ENCODE measurements at regions not wholly inside any gene's neighbourhood (a gene's known extent, or its start where the extent isn't known, plus 50 kb on each side); places are given as distances from the start of the nearest gene placed in this dataset.

DNA sequence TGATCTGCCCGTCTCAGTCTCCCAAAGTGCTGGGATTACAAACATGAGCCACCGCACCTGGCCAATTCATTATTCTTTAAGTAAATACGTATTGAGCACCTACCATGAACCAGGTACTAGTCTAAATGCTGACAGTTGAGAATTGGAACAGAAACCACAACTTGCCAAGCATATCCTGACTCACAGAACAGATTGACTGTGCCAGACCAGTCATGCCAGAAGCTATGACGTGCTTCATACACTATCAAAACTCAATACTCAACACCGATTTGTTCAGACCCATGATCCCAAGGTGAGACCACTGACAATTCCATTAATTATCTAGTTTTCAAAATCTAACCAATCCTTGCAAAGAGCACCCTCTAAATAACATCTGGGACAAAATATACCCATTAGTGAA, 148.6 kb downstream of the B3GNT2 start:
- no peak overlapping the region for H3K4me3 ChIP-seq (ENCODE audit: low read depth, low read length)
- no peak for DNase-seq (ENCODE audit: low read depth)
- ChIA-PET CTCF (no interaction called here), POLR2A (no interaction called here)
- TF ChIP-seq, protein P1, sequence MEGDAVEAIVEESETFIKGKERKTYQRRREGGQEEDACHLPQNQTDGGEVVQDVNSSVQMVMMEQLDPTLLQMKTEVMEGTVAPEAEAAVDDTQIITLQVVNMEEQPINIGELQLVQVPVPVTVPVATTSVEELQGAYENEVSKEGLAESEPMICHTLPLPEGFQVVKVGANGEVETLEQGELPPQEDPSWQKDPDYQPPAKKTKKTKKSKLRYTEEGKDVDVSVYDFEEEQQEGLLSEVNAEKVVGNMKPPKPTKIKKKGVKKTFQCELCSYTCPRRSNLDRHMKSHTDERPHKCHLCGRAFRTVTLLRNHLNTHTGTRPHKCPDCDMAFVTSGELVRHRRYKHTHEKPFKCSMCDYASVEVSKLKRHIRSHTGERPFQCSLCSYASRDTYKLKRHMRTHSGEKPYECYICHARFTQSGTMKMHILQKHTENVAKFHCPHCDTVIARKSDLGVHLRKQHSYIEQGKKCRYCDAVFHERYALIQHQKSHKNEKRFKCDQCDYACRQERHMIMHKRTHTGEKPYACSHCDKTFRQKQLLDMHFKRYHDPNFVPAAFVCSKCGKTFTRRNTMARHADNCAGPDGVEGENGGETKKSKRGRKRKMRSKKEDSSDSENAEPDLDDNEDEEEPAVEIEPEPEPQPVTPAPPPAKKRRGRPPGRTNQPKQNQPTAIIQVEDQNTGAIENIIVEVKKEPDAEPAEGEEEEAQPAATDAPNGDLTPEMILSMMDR (IDR thresholded peaks at IDR 0.05; ENCODE audit: insufficient read depth, low read depth, low read length) = no peak
- no peaks in the 10 kb centered on the region for H3K27me3 ChIP-seq (ENCODE audit: control insufficient read depth, insufficient read depth, low read length)
- no peaks in the 10 kb centered on the region for H3K36me3 ChIP-seq (ENCODE audit: control insufficient read depth, insufficient read depth, low read length)

DNA sequence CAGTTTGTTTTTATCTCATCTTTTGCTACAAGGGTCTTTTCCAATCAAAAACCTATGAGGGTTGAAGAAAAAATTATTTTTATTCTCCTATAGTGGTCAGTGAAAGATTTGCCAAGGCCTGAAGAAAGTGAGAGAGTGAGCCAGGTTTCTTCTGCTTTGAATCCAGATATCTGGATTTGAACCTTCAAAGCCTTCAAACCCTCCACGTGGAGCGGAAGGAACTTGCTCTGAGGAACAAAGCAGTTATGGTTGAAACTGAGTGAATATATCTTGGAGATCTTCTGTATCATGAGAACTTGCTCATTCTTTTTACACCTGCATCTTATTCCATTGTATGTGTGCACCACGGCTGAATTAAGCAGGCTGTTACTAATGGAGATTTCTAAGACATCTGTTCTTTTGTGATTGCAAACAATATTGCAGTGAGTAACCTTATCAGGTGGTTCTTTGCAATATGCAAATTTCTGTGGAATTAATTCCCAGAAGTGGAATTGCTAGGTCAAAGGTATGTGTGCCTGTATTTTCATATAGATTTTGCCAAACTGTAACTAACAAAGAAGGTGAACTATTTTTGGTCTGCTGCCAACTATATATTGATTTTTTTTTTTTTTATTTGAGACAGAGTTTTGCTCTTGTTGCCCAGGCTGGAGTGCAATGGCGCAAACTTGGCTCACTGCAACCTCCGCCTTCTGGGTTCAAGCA, 147.9 kb downstream of the B3GNT2 start:
- POLR2A ChIA-PET = no interaction called here
- CTCF ChIA-PET = no interaction called here
- Histone ChIP-seq H3K36me3 (ENCODE audit: control insufficient read depth, insufficient read depth, low read length) (no peaks in the 10 kb centered on the region), H3K27me3 (ENCODE audit: control insufficient read depth, insufficient read depth, low read length) (no peaks in the 10 kb centered on the region), H3K4me3 (ENCODE audit: low read depth, low read length) (no peak overlapping the region)
- TF ChIP-seq, protein P1 (IDR thresholded peaks at IDR 0.05; ENCODE audit: insufficient read depth, low read depth, low read length) = no peak
- DNase-seq (ENCODE audit: low read depth) = no peak

DNA sequence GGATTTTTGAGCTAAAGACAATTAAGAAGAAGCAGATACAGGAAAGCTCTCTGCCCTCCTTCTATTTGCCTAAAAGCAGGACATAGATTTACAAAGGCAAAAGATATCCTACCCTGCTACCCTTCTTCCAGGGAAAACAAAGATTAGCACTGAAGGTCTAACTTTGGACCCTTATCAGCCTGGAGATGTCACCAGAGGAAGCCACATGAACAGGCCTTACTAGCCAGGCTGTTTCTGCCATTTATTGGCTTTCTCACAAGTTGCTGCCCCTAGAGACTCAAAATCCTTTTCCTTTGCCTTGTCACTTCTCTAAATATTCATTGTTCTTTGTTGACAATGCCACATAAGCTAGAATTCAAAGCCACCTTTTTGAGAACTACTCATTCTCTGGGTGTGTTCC, 147.3 kb downstream of the B3GNT2 start:
- POLR2A ChIA-PET = no interaction called here
- CTCF ChIA-PET = no interaction called here
- Histone ChIP-seq H3K4me3 (ENCODE audit: low read depth, low read length) (no peak overlapping the region), H3K36me3 (ENCODE audit: control insufficient read depth, insufficient read depth, low read length) (no peaks in the 10 kb centered on the region), H3K27me3 (ENCODE audit: control insufficient read depth, insufficient read depth, low read length) (no peaks in the 10 kb centered on the region)
- DNase-seq (ENCODE audit: low read depth) = no peak
- TF ChIP-seq, protein P1 (IDR thresholded peaks at IDR 0.05; ENCODE audit: insufficient read depth, low read depth, low read length) = no peak

DNA sequence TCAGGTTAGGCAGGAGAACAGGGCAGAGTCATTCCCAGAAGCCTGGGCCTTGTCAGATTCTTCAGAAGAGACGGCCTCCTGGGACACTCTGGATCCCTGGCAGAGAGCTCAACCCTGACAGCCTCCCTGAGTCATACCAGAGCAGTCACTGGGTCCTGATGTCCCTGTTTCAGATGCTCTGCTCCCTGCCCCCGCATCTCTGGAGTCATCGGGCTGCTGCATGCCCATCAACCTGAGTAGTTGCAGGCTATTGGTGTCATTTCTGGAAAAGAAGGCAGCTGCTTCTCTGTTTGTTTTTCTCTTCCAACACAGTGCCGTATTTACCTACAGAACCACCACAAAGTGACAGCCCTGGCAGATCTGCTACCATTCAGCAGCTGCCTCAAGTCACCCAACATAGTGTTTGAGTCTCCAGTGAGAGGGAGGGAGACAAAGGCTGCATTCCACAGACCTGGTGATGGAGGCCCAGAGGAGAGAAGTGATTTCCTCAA, 145.1 kb downstream of the B3GNT2 start:
- no peaks in the 10 kb centered on the region for H3K36me3 ChIP-seq (ENCODE audit: control insufficient read depth, insufficient read depth, low read length)
- CTCF ChIA-PET = interaction anchor here (0.5 kb wide), 1 partner anchor 376 kb away, joined by 3 read pairs; no protein-coding TSS in a partner anchor
- H3K4me3 ChIP-seq (ENCODE audit: low read depth, low read length) = no peak overlapping the region
- DNase-seq (ENCODE audit: low read depth) = no peak
- POLR2A ChIA-PET = no interaction called here
- TF ChIP-seq, protein P1 (IDR thresholded peaks at IDR 0.05; ENCODE audit: insufficient read depth, low read depth, low read length) = no peak
- no peaks in the 10 kb centered on the region for H3K27me3 ChIP-seq (ENCODE audit: control insufficient read depth, insufficient read depth, low read length)

DNA sequence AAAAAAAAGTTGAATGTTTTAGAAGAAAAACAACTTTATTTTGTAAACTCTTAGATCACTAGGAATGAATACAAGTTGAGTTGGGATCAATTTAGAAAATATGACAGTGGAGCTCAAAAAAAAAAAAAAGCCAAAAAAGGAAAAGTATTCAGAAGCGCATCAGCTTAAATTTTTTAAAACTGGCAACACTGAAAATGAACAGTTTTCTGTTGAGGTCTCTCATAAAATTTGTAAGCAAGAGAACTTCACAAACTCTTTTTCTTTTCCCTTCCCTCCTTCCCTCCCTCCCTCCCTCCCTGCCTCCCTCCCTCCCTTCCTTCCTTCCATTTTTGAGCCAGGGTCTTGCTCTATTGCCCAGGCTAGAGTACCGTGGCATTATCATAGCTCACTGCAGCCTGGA, 143.9 kb downstream of the B3GNT2 start:
- CTCF ChIA-PET = no interaction called here
- TF ChIP-seq, protein P1 (IDR thresholded peaks at IDR 0.05; ENCODE audit: insufficient read depth, low read depth, low read length) = no peak
- H3K36me3 ChIP-seq (ENCODE audit: control insufficient read depth, insufficient read depth, low read length) = no peaks in the 10 kb centered on the region
- DNase-seq (ENCODE audit: low read depth) = no peak
- POLR2A ChIA-PET = interaction anchor here (0.6 kb wide), 1 partner anchor 21 kb away, joined by 3 read pairs; no protein-coding TSS in a partner anchor
- H3K27me3 ChIP-seq (ENCODE audit: control insufficient read depth, insufficient read depth, low read length) = no peaks in the 10 kb centered on the region
- H3K4me3 ChIP-seq (ENCODE audit: low read depth, low read length) = no peak overlapping the region

Data from BJ (cell line).